ES-I3 (cell line): ENCODE measurements at regions not wholly inside any gene's neighbourhood (a gene's known extent, or its start where the extent isn't known, plus 50 kb on each side); places are given as distances from the start of the nearest gene placed in this dataset.
"Not testable (repeated sequence)": the region's sequence is repeated elsewhere in the genome, so short reads cannot be mapped to it uniquely, and the experiment has no call there.

Source experiments
- H3K36me3 ChIP-seq: 2 replicates; pipeline ENCODE4 v1.6.1; 2013; ENCODE audit warnings: mild to moderate bottlenecking, low read length, control low read depth, moderate library complexity; ENCODE audit not compliant: insufficient read depth
- H3K4me1 ChIP-seq: 2 replicates; pipeline ENCODE4 v1.6.1; 2013; ENCODE audit warnings: mild to moderate bottlenecking, control low read depth, low read length; ENCODE audit not compliant: insufficient read depth
- H3K9ac ChIP-seq: 2 replicates; pipeline ENCODE4 v1.6.1; 2013; ENCODE audit warnings: low read depth, mild to moderate bottlenecking, low read length, moderate library complexity
- H3K9me3 ChIP-seq: 2 replicates; pipeline ENCODE4 v1.6.1; 2013; ENCODE audit warnings: mild to moderate bottlenecking, low read length, moderate library complexity; ENCODE audit not compliant: control insufficient read depth, insufficient read depth

DNA sequence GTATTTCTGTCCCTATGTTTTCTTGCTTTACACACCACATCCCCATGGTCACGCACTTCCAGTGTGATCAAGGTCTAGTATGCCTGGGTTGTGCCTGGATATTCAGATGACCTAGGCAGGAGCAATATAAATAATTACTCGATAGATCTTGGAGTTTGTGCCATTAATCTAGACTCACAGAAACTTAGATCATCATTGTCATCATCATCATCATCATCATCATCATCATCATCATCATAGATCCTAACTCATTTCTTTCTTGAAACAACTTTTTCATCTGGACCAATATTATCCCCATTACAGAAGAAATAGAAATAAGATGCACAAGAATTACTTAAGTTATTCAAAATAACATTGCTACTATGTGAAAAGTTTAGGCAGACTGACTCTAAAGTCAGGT lies 130.3 kb upstream of the LRRTM4 start:
- H3K9me3 ChIP-seq: no peaks in the 10 kb centered on the region
- no peaks in the 10 kb centered on the region for H3K4me1 ChIP-seq
- H3K36me3 ChIP-seq: no peaks in the 10 kb centered on the region
- H3K9ac ChIP-seq: no peak overlapping the region

DNA sequence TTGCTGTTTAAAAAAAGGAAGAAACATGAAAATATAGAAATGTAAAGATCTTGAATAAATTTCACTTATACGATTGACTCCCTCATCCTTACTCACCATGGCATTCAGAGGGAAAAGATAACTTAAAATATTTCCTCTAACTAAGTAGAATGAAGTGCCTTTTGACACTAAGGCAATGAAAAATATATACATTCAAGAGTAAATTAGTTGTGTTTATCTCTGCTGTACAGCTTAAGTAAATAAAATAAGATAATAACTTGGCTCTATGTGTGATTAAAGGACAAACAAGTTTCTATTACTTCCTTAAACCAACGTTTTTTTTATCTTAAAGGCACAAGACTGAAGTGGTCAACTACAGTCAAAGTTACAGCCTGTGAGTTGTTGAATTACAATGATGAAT lies 142.3 kb upstream of the LRRTM4 start:
- no peak overlapping the region for H3K9ac ChIP-seq
- no peaks in the 10 kb centered on the region for H3K9me3 ChIP-seq
- no peaks in the 10 kb centered on the region for H3K4me1 ChIP-seq
- no peaks in the 10 kb centered on the region for H3K36me3 ChIP-seq

DNA sequence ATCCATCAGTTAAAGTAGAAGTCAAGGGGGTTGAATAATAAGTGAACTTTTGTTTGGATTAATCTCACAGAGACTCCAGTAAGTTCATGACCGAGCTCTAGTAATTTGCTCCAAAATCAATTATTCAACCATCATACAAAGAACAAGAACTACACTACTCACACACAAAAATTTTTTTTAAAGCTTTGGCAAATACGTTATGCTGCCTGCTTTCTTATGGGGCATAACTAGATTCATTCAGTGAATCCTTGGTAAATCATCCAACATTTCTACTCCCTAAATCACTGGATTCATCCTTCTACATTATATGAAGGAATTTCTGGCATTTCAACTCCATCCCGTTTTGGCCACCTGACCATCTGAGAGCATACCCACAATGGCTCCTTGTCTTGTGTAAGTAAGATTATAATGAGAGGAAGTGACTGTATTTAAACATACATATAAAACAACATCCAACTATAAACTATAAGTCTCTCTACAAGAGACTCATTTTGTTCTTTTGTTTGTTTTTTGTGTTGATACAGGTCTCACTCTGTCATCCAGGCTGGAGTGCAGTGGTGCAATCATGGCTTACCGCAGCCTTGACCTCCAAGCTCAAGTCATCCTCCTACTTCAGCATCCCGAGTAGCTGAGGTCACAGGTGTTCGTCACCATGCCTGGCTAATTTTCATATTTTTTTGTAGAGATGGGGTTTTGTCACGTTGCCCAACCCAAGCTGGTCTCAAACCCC lies 144.2 kb upstream of the LRRTM4 start:
- no peaks in the 10 kb centered on the region for H3K36me3 ChIP-seq
- H3K9ac ChIP-seq: no peak overlapping the region
- no peaks in the 10 kb centered on the region for H3K9me3 ChIP-seq
- H3K4me1 ChIP-seq: no peaks in the 10 kb centered on the region

DNA sequence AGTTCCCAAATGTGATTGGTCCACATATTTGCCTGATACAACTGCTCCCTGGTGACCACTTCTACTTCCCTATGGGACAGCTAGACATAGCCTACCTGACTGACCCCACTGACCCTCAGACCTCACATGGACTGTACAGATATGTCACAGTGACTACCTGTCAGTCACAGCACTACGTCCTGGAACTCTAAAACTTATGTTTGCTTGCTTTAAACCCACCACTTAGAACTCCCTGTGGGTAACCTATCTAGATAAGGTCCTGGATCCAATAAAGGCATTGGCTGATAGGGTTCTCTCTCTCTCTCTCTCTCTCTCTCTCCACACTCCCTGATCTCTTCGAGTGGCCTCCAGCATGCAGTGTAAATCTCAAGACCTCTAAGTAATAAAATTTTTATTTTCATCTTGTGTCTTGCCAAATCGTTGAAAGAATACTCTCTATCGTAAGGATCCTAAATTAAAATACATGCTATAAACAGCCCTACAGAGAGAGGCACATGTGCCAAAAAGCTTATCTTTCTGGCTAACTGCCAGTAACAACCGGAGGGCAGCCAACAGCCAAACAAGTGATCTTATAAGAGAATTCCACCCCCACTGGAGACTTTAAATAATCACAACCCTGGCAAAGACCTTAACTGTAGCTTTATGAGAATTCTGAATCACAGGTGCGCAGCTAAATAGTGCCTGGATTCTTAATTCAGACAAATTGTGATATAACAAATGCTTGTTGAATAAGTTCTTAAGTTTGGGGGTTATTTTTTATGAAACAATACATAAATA lies 162.6 kb upstream of the LRRTM4 start:
- not testable (repeated sequence) for H3K9ac ChIP-seq, H3K9me3 ChIP-seq, H3K4me1 ChIP-seq, H3K36me3 ChIP-seq

DNA sequence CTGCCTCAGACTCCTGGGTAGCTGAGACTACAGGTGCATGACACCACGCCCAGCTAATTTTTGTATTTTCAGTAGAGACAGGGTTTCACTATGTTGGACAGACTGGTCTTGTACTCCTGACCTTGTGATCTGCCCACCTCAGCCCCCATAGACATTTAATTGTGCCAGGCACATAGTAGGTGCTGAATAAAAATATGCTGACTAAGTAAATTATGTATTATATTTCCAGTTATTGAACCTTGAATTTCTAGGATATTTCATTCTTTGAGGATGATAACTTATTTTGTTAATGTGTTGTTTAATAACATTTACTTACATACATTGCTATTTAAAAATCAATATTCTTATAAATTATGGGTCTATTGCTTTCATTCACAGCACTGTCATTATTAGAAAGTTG lies 190.4 kb upstream of the LRRTM4 start:
- Histone ChIP-seq H3K9me3 (no peaks in the 10 kb centered on the region), H3K36me3 (no peaks in the 10 kb centered on the region), H3K9ac (no peak overlapping the region), H3K4me1 (peaks cover 11% of the 10 kb centered on the region)

DNA sequence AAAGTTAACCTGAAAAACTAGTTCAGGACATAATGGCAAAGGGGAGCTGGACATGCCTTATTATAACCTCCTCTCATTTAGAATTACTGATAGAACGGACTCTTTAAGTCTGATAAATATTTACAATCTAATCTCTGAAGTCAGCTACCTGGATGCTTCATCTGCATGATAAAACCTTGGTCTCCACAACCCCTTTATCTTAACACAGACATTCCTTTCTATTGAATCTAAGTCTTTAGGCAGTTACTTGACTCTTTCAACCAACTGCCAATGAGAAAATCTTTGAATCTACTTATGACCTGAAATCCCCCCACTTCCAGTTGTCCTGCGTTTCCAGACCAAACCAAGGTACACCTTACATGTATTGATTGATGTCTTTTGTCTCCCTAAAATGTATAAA lies 191.2 kb upstream of the LRRTM4 start:
- H3K9ac ChIP-seq: no peak overlapping the region
- H3K36me3 ChIP-seq: no peaks in the 10 kb centered on the region
- no peaks in the 10 kb centered on the region for H3K9me3 ChIP-seq
- peaks cover 11% of the 10 kb centered on the region for H3K4me1 ChIP-seq

DNA sequence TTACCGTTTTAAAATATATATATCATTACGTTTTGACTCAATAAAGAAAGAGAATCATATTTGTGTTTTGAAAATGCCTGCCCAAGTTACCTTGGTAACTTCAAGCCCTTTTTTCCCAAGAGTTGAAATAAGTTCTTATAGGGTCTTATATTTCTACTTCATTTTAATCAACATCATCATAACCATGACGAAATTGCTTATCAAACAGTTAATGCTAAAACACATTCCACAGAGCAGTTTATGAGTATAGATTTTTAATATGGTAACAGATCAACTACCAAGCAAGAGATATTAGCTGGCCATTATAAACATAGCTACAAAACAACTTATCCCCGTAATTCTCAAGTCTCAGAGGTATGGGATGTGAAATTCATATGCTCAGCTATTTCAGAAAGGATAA lies 197.9 kb upstream of the LRRTM4 start:
- H3K4me1 ChIP-seq: no peaks in the 10 kb centered on the region
- H3K9ac ChIP-seq: no peak overlapping the region
- H3K9me3 ChIP-seq: no peaks in the 10 kb centered on the region
- H3K36me3 ChIP-seq: no peaks in the 10 kb centered on the region

DNA sequence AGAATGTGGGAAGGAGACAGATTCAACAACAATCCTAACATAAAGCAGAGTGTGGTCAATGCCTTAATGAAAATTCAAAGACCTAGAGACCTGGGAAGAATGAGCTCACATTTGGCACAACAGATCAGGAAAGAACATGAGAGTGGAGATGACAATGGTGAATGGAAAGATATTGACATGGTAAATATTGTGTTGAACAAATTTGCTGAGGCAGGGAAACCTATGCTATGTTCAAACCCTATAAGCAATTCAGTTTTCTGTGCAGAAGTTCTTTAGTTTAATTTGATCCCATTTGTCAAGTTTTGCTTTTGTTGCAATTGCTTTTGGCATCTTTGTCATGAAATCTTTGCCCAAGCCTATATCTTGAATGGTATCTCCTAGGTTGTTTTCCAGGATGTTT lies 199.4 kb upstream of the LRRTM4 start:
- H3K9ac ChIP-seq: no peak overlapping the region
- H3K36me3 ChIP-seq: no peaks in the 10 kb centered on the region
- H3K9me3 ChIP-seq: no peaks in the 10 kb centered on the region
- H3K4me1 ChIP-seq: no peaks in the 10 kb centered on the region

DNA sequence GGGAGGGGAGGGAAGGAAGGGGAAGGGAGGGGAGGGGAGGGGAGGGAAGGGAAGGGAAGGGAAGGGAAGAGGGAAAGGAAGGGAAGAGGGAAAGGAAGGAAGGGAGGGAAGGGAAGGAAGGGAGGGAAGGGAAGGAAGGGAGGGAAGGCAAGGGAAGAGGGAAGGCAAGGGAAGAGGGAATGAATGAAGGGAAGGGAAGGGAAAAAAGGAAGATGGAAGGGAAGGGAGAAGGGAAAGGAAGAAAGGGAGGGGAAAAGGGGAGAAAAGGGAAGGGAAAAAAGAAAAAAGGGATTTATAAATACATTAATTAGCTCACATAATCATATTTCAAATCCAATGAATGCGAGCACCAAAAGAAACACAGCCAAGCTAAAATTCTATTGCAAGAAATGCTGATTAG lies 202.9 kb upstream of the LRRTM4 start:
- Histone ChIP-seq H3K9me3 (no peaks in the 10 kb centered on the region), H3K36me3 (no peaks in the 10 kb centered on the region), H3K4me1 (no peaks in the 10 kb centered on the region), H3K9ac (no peak overlapping the region)

DNA sequence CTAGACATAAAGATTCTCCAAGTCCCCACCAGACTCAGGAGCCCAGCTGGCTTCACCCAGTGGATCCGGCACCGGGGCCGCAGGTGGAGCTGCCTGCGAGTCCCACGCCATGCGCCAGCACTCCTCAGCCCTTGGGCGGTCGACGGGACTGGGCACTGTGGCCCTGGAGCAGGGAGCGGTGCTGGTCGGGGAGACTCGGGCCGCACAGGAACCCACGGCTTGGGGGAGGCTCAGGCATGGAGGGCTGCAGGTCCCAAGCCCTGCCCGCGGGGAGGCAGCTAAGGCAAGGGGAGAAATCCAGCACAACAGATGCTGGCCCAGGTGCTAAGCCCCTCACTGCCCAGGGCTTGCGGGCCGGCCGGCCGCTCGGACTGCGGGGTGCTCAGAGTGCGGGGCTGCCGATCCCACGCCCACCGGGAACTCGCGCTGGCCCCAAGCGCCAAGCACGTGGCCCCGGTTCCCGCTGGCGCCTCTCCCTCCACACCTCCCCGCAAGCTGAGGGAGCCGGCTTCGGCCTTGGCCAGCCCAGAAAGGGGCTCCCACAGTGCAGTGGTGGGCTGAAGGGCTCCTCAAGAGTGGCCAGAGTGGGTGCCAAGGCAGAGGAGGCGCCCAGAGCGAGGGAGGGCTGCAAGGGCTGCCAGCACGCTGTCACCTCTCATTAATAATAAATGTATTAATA lies 212.6 kb upstream of the LRRTM4 start:
- not testable (repeated sequence) for H3K4me1 ChIP-seq, H3K9ac ChIP-seq, H3K9me3 ChIP-seq, H3K36me3 ChIP-seq

DNA sequence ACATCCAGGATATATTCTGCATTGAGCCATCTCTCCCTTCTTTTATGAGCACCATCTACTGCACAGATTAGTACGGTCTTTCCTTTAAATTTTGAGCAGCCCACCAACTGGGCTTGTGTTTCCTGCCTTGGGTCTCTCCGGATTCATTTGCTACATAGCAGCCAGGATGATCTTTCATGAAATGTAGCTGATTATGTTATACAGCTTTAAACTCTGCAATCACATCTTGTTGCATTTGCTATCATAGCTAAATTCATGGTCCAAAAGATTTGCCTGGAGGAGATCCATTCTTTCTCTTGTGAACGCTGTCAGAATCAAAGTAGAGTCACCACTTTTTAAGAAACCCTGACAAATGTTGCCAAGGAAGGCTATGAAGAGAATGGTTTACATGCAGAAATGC lies 215.1 kb upstream of the LRRTM4 start:
- Histone ChIP-seq H3K9me3 (no peaks in the 10 kb centered on the region), H3K36me3 (no peaks in the 10 kb centered on the region), H3K4me1 (no peaks in the 10 kb centered on the region), H3K9ac (no peak overlapping the region)

DNA sequence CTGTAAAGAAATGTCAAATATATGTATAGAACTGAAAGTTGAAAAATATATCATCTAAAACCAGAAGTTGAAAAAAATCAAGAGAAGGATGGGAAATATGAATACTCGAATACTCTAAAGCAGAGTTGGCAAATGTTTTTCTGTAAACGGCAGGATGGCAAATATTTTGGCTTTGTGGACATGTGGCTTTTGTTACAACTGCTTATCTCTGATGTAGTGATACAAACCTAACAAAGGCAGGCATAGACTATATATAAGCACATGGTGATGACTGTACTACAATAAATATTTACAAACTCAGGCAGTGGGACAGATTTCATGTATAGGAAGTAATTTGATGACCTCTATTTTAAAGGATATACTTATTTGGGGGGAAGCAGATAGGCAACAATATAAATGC lies 224.6 kb upstream of the LRRTM4 start:
- no peaks in the 10 kb centered on the region for H3K9me3 ChIP-seq
- no peaks in the 10 kb centered on the region for H3K4me1 ChIP-seq
- H3K36me3 ChIP-seq: no peaks in the 10 kb centered on the region
- H3K9ac ChIP-seq: no peak overlapping the region

DNA sequence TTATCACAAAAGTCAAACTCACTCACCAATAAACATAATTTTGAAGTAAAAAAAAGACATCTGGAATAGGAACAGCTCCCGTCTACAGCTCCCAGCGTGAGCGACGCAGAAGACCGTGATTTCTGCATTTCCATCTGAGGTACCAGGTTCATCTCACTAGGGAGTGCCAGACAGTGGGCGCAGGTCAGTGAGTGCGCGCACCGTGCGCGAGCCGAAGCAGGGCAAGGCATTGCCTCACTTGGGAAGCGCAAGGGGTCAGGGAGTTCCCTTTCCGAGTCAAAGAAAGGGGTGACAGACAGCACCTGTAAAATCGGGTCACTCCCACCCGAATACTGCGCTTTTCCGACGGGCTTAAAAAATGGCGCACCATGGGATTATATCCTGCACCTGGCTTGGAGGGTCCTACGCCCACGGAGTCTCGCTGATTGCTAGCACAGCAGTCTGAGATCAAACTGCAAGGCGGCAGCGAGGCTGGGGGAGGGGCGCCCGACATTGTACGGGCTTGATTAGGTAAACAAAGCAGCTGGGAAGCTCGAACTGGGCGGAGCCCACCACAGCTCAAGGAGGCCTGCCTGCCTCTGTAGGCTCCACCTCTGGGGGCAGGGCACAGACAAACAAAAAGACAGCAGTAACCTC lies 231.7 kb upstream of the LRRTM4 start:
- H3K9ac ChIP-seq: peak overlapping the region; percentile 56

DNA sequence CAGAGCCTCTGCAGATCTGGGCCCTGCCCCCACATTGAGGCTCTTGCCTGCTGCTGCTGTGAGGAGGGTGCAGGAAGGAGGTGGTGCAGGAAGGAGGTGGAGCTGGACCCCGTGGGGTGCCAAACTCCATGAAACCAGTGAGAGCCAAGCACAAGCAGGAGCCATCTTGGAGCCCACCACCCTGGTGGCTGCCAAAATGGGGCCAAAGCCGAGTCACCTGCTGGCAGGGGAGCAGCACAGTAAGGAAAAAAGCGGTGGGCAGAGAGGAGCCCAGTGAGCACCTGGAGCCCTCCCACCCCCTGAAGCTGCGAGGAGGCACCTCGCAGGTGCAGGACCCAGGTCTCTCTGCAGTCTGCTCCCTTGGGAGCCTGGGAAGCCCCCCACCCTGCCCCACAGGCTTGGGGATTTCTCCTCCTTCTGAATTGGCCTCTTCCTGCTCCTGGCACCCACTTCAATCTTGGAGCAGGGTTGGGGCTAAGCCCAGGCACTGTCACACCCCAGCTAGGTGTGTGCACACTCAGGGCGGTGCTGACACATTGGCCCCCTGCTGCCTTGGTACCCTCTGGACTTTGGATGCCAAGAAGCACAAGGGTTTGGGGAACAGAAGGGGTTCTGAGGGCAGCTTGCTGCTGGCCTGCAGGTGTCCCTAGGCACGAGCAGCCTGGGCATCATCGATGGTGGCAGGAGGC lies 245.4 kb upstream of the LRRTM4 start:
- no peaks in the 10 kb centered on the region for H3K9me3 ChIP-seq
- H3K36me3 ChIP-seq: no peaks in the 10 kb centered on the region
- no peak overlapping the region for H3K9ac ChIP-seq
- H3K4me1 ChIP-seq: no peaks in the 10 kb centered on the region

More for the DNA sequence above, 231.7 kb upstream of the LRRTM4 start:
- not testable (repeated sequence) for H3K9me3 ChIP-seq, H3K4me1 ChIP-seq, H3K36me3 ChIP-seq
